ENCODE measurements at regions not wholly inside any gene's neighbourhood (a gene's known extent, or its start where the extent isn't known, plus 50 kb on each side); places are given as distances from the start of the nearest gene placed in this dataset.

DNA sequence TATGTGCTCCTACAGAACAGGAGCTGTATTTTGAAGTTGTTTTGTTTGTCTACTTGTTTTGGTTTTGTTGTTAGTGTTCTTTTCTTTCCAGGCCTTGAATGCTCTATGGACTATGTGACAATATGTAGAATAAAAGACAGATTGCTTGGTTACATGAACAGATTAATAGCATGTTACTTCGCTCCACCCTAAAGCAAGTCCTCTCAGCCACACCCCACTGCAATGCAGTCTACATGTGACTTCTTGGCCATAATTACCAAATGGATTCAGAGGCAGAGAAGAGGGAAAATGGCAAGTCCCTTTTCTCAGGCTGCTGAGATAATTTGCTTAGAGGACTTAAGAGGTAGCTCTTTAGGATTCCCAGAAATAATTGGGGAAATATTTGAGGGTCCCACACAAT, 123.2 kb upstream of the CYP1B1 start:
- H3K27ac ChIP-seq (ENCODE audit: low read depth) = no peak overlapping the region
- no peaks in the 10 kb centered on the region for H4K20me1 ChIP-seq (replicated peaks; ENCODE audit: insufficient read depth)
- H2AFZ ChIP-seq = no peak overlapping the region
- H3K36me3 ChIP-seq (ENCODE audit: insufficient read depth) = no peaks in the 10 kb centered on the region
- ATAC-seq (no peak), DNase-seq (ENCODE audit: low spot score) (no peak)
- H3K27ac Mint-ChIP-seq = no peak overlapping the region
- no peaks in the 10 kb centered on the region for H3K79me2 ChIP-seq (replicated peaks; ENCODE audit: insufficient read depth)
- H3K36me3 Mint-ChIP-seq (ENCODE audit: low read depth) = no peaks in the 10 kb centered on the region
- H3K27me3 ChIP-seq (ENCODE audit: insufficient read depth) = no peaks in the 10 kb centered on the region
- H3K9me3 Mint-ChIP-seq = no peaks in the 10 kb centered on the region
- TF ChIP-seq ZNF331 (CRISPR knock-in tag; IDR thresholded peaks at IDR 0.05; ENCODE audit: low read depth) (no peak), CREB1 (CRISPR knock-in tag; IDR thresholded peaks at IDR 0.05; ENCODE audit: low read depth) (no peak), JUNB (IDR thresholded peaks at IDR 0.05; ENCODE audit: unreplicated experiment) (no peak), STAT1 (IDR thresholded peaks at IDR 0.05; ENCODE audit: unreplicated experiment) (no peak), ZNF114 (CRISPR knock-in tag; IDR thresholded peaks at IDR 0.05) (no peak), POLR2AphosphoS5 (IDR thresholded peaks at IDR 0.05; ENCODE audit: low read depth) (no peak), EZH2phosphoT487 (IDR thresholded peaks at IDR 0.05; ENCODE audit: unreplicated experiment) (no peak), NANOG (IDR thresholded peaks at IDR 0.05; ENCODE audit: borderline replicate concordance) (no peak), EZH2 (IDR thresholded peaks at IDR 0.05; ENCODE audit: low read depth, unreplicated experiment) (no peak)
- TF ChIP-seq, protein P1, sequence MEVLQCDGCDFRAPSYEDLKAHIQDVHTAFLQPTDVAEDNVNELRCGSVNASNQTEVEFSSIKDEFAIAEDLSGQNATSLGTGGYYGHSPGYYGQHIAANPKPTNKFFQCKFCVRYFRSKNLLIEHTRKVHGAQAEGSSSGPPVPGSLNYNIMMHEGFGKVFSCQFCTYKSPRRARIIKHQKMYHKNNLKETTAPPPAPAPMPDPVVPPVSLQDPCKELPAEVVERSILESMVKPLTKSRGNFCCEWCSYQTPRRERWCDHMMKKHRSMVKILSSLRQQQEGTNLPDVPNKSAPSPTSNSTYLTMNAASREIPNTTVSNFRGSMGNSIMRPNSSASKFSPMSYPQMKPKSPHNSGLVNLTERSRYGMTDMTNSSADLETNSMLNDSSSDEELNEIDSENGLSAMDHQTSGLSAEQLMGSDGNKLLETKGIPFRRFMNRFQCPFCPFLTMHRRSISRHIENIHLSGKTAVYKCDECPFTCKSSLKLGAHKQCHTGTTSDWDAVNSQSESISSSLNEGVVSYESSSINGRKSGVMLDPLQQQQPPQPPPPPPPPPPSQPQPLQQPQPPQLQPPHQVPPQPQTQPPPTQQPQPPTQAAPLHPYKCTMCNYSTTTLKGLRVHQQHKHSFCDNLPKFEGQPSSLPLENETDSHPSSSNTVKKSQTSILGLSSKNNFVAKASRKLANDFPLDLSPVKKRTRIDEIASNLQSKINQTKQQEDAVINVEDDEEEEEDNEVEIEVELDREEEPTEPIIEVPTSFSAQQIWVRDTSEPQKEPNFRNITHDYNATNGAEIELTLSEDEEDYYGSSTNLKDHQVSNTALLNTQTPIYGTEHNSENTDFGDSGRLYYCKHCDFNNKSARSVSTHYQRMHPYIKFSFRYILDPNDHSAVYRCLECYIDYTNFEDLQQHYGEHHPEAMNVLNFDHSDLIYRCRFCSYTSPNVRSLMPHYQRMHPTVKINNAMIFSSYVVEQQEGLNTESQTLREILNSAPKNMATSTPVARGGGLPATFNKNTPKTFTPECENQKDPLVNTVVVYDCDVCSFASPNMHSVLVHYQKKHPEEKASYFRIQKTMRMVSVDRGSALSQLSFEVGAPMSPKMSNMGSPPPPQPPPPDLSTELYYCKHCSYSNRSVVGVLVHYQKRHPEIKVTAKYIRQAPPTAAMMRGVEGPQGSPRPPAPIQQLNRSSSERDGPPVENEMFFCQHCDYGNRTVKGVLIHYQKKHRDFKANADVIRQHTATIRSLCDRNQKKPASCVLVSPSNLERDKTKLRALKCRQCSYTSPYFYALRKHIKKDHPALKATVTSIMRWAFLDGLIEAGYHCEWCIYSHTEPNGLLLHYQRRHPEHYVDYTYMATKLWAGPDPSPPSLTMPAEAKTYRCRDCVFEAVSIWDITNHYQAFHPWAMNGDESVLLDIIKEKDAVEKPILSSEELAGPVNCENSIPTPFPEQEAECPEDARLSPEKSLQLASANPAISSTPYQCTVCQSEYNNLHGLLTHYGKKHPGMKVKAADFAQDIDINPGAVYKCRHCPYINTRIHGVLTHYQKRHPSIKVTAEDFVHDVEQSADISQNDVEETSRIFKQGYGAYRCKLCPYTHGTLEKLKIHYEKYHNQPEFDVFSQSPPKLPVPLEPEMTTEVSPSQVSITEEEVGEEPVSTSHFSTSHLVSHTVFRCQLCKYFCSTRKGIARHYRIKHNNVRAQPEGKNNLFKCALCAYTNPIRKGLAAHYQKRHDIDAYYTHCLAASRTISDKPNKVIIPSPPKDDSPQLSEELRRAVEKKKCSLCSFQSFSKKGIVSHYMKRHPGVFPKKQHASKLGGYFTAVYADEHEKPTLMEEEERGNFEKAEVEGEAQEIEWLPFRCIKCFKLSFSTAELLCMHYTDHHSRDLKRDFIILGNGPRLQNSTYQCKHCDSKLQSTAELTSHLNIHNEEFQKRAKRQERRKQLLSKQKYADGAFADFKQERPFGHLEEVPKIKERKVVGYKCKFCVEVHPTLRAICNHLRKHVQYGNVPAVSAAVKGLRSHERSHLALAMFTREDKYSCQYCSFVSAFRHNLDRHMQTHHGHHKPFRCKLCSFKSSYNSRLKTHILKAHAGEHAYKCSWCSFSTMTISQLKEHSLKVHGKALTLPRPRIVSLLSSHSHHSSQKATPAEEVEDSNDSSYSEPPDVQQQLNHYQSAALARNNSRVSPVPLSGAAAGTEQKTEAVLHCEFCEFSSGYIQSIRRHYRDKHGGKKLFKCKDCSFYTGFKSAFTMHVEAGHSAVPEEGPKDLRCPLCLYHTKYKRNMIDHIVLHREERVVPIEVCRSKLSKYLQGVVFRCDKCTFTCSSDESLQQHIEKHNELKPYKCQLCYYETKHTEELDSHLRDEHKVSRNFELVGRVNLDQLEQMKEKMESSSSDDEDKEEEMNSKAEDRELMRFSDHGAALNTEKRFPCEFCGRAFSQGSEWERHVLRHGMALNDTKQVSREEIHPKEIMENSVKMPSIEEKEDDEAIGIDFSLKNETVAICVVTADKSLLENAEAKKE (CRISPR knock-in tag; IDR thresholded peaks at IDR 0.05) = no peak
- TF ChIP-seq, protein P2, sequence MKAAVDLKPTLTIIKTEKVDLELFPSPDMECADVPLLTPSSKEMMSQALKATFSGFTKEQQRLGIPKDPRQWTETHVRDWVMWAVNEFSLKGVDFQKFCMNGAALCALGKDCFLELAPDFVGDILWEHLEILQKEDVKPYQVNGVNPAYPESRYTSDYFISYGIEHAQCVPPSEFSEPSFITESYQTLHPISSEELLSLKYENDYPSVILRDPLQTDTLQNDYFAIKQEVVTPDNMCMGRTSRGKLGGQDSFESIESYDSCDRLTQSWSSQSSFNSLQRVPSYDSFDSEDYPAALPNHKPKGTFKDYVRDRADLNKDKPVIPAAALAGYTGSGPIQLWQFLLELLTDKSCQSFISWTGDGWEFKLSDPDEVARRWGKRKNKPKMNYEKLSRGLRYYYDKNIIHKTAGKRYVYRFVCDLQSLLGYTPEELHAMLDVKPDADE (IDR thresholded peaks at IDR 0.05) = no peak
- TF ChIP-seq, protein P3, sequence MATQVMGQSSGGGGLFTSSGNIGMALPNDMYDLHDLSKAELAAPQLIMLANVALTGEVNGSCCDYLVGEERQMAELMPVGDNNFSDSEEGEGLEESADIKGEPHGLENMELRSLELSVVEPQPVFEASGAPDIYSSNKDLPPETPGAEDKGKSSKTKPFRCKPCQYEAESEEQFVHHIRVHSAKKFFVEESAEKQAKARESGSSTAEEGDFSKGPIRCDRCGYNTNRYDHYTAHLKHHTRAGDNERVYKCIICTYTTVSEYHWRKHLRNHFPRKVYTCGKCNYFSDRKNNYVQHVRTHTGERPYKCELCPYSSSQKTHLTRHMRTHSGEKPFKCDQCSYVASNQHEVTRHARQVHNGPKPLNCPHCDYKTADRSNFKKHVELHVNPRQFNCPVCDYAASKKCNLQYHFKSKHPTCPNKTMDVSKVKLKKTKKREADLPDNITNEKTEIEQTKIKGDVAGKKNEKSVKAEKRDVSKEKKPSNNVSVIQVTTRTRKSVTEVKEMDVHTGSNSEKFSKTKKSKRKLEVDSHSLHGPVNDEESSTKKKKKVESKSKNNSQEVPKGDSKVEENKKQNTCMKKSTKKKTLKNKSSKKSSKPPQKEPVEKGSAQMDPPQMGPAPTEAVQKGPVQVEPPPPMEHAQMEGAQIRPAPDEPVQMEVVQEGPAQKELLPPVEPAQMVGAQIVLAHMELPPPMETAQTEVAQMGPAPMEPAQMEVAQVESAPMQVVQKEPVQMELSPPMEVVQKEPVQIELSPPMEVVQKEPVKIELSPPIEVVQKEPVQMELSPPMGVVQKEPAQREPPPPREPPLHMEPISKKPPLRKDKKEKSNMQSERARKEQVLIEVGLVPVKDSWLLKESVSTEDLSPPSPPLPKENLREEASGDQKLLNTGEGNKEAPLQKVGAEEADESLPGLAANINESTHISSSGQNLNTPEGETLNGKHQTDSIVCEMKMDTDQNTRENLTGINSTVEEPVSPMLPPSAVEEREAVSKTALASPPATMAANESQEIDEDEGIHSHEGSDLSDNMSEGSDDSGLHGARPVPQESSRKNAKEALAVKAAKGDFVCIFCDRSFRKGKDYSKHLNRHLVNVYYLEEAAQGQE (IDR thresholded peaks at IDR 0.05; ENCODE audit: unreplicated experiment) = no peak
- TF ChIP-seq, protein P4, sequence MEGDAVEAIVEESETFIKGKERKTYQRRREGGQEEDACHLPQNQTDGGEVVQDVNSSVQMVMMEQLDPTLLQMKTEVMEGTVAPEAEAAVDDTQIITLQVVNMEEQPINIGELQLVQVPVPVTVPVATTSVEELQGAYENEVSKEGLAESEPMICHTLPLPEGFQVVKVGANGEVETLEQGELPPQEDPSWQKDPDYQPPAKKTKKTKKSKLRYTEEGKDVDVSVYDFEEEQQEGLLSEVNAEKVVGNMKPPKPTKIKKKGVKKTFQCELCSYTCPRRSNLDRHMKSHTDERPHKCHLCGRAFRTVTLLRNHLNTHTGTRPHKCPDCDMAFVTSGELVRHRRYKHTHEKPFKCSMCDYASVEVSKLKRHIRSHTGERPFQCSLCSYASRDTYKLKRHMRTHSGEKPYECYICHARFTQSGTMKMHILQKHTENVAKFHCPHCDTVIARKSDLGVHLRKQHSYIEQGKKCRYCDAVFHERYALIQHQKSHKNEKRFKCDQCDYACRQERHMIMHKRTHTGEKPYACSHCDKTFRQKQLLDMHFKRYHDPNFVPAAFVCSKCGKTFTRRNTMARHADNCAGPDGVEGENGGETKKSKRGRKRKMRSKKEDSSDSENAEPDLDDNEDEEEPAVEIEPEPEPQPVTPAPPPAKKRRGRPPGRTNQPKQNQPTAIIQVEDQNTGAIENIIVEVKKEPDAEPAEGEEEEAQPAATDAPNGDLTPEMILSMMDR (conservative IDR thresholded peaks at IDR 0.05; ENCODE audit: low read depth in 2 of 2) = no peak
- H3K4me3 ChIP-seq = no peak overlapping the region
- no peaks in the 10 kb centered on the region for H3K9me2 ChIP-seq (ENCODE audit: insufficient read depth)
- peaks cover 5% of the 10 kb centered on the region; the same call in 1 of the 3 replicates for H3K4me1 Mint-ChIP-seq
- H3F3A ChIP-seq (replicated peaks; ENCODE audit: low read depth) = no peaks in the 10 kb centered on the region
- H3K4me2 ChIP-seq = no peak overlapping the region
- peaks cover 7% of the 10 kb centered on the region for H3K27me3 Mint-ChIP-seq (ENCODE audit: insufficient read depth, low read depth, poor library complexity)
- no peak overlapping the region for H3K4me3 Mint-ChIP-seq
- no peaks in the 10 kb centered on the region for H3K4me1 ChIP-seq (ENCODE audit: insufficient read depth)

All from GM23338 (cell line).